ENCODE measurements at regions not wholly inside any gene's neighbourhood (a gene's known extent, or its start where the extent isn't known, plus 50 kb on each side); places are given as distances from the start of the nearest gene placed in this dataset.

DNA sequence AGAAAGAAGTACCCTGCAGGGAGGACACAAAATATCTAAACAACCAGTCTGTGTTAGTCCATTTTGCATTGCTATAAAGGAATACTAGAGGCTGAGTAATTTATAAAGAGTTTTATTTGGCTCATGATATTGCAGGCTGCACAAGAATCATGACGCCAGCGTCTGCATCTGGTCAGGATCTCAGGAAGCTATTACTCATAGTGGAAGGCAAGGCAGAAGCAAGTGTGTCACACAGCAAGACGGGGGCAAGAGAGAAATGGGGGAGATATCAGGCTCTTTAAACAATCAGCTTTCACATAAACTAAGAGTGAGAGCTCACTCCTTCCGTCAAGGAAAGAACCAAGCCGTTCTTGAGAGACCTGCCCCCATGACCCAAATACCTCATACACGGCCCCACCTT lies 614.8 kb downstream of the ZIC1 start (continued):
- no peak for TF ChIP-seq MEF2B (IDR thresholded peaks at IDR 0.05; ENCODE audit: partially characterized antibody, poor library complexity, severe bottlenecking)

DNA sequence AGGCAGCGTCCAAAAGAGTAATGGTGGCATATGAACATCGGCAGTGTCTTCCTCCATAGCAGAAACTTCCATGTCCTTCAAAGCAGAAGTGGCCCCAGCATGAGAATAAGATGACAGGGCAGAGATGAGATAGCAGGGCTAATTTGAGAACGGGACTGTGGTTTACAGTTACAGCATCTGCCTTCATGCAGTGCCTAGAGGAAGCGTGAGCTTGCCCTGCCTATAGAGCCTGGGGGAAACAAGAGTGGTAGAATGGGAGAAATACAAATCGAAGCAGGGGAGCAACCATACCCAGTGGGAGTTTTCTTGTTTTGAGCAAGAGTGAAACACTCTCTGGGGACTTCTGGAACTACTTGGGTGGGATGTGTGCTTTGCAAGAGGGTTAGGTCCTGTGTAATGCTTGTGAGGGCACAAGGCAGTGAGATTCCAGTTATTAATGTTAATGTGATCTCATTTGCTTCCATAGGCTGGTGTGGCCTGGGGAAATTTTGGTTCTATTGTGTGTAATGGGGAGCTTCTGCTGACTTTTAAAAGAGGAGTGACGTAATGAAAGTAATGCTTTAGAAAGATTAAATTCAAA lies 616.9 kb downstream of the ZIC1 start:
- ATAC-seq (peak; percentile 91), FAIRE-seq (no peak), DNase-seq (ENCODE audit: low read depth, low spot score) (no peak)
- POLR2A ChIA-PET: no interaction called here
- BruUV-seq (replicated peaks): no TSS peak
- no peaks in the 10 kb centered on the region for H3K9me3 ChIP-seq (replicated peaks; ENCODE audit: control insufficient read depth, insufficient read depth, low read length)
- intact Hi-C loops (cut with micrococcal nuclease; ENCODE audit: unreplicated experiment) (no loop called here), in situ Hi-C loops (cut with MboI) (no loop called here)
- WGBS (ENCODE audit: insufficient coverage, insufficient replicate concordance, low lambda C conversion rate, missing lambda C conversion rate): 32% methylated on average over 6 of the region's 6 CpGs
- no peaks in the 10 kb centered on the region for H4K20me1 ChIP-seq (ENCODE audit: control insufficient read depth, insufficient read depth)
- H3K36me3 ChIP-seq (ENCODE audit: control insufficient read depth in 2 of 2, insufficient read depth in 2 of 2, low read length in 1 of 2): no peaks in the 10 kb centered on the region
- no peak overlapping the region for H3K4me3 ChIP-seq
- no peak overlapping the region for H2AFZ ChIP-seq (ENCODE audit: control insufficient read depth, low read depth, low read length)
- CTCF ChIA-PET: interaction anchor here (1.0 to 1.9 kb wide), 2 partner anchors 48 to 52 kb away, joined by 3 to 4 read pairs; no protein-coding TSS in a partner anchor
- H3K79me2 ChIP-seq (ENCODE audit: control insufficient read depth, insufficient read depth, low read length): no peaks in the 10 kb centered on the region
- H3K4me2 ChIP-seq (ENCODE audit: control insufficient read depth, insufficient read depth): no peak overlapping the region
- H3K9ac ChIP-seq (ENCODE audit: control insufficient read depth, insufficient read depth, low read length): no peak overlapping the region
- H3K4me1 ChIP-seq (ENCODE audit: control insufficient read depth, insufficient read depth, low read length): no peaks in the 10 kb centered on the region
- SMC1A ChIA-PET (ENCODE audit: uncharacterized antibody, unreplicated experiment): interaction anchor here (0.8 to 2.1 kb wide), 2 partner anchors 11 to 53 kb away, joined by 3 to 6 read pairs; no protein-coding TSS in a partner anchor
- no peaks in the 10 kb centered on the region for H3K27me3 ChIP-seq (replicated peaks in 1 of 2; ENCODE audit: control insufficient read depth in 2 of 2, insufficient read depth in 2 of 2, low read length in 1 of 2)
- H3K27ac ChIP-seq (ENCODE audit: control insufficient read depth, insufficient read depth): no peak overlapping the region
- RAD21 ChIA-PET (ENCODE audit: unreplicated experiment): no interaction called here
- TF ChIP-seq SPI1 (IDR thresholded peaks at IDR 0.05; ENCODE audit: borderline replicate concordance, insufficient read depth, low read depth, low read length): peak; percentile 15; the same call in 1 of the 2 replicates
- TF ChIP-seq IKZF1 (conservative IDR thresholded peaks at IDR 0.05): no peak

DNA sequence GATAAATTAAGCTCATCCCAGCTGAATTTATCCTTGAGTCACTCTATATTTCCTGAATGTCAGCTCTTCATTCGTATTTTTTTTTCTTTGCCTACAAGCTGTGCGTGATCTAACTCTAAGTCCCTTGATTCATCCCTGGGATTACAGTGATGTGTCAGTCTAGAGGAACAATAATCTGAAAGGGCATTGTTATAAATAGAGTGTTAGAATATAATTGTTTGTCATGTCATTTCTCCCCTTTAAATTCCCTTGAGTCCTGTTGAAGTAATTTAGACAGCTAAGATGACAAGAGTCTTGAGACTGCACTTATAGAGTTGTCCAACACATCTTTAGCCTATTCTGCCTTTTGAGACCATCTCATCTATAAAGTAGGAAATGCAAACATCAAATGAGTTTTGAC lies 621.8 kb downstream of the ZIC1 start:
- no peak overlapping the region for H3K27ac ChIP-seq (ENCODE audit: control insufficient read depth, insufficient read depth)
- SMC1A ChIA-PET (ENCODE audit: uncharacterized antibody, unreplicated experiment): interaction anchor here (0.6 to 1.7 kb wide), 5 partner anchors 16 to 764 kb away, joined by 3 to 7 read pairs (median 4); no protein-coding TSS in a partner anchor
- no peak overlapping the region for H3K4me3 ChIP-seq
- H3K9me3 ChIP-seq (replicated peaks; ENCODE audit: control insufficient read depth, insufficient read depth, low read length): no peaks in the 10 kb centered on the region
- no peaks in the 10 kb centered on the region for H3K79me2 ChIP-seq (ENCODE audit: control insufficient read depth, insufficient read depth, low read length)
- no TSS peak for BruUV-seq (replicated peaks)
- H4K20me1 ChIP-seq (ENCODE audit: control insufficient read depth, insufficient read depth): no peaks in the 10 kb centered on the region
- no peaks in the 10 kb centered on the region for H3K27me3 ChIP-seq (replicated peaks in 1 of 2; ENCODE audit: control insufficient read depth in 2 of 2, insufficient read depth in 2 of 2, low read length in 1 of 2)
- ATAC-seq (no peak), FAIRE-seq (no peak), DNase-seq (ENCODE audit: low read depth, low spot score) (no peak)
- H3K36me3 ChIP-seq (ENCODE audit: control insufficient read depth in 2 of 2, insufficient read depth in 2 of 2, low read length in 1 of 2): no peaks in the 10 kb centered on the region
- no peaks in the 10 kb centered on the region for H3K4me1 ChIP-seq (ENCODE audit: control insufficient read depth, insufficient read depth, low read length)
- no peak overlapping the region for H3K4me2 ChIP-seq (ENCODE audit: control insufficient read depth, insufficient read depth)
- CTCF ChIA-PET: interaction anchor here (1.3 to 1.7 kb wide), 2 partner anchors 8 to 21 kb away, joined by 3 read pairs; no protein-coding TSS in a partner anchor
- no peak overlapping the region for H2AFZ ChIP-seq (ENCODE audit: control insufficient read depth, low read depth, low read length)
- no peak overlapping the region for H3K9ac ChIP-seq (ENCODE audit: control insufficient read depth, insufficient read depth, low read length)
- 18% methylated on average over 2 of the region's 2 CpGs for WGBS (ENCODE audit: insufficient coverage, insufficient replicate concordance, low lambda C conversion rate, missing lambda C conversion rate)
- RAD21 ChIA-PET (ENCODE audit: unreplicated experiment): no interaction called here
- POLR2A ChIA-PET: no interaction called here
- intact Hi-C loops (cut with micrococcal nuclease; ENCODE audit: unreplicated experiment): no loop called here
- in situ Hi-C loops (cut with MboI): no loop called here
- no peak for TF ChIP-seq MEF2A (IDR thresholded peaks at IDR 0.05; ENCODE audit: insufficient read depth, low read depth, low read length)
- TF ChIP-seq, protein P1, sequence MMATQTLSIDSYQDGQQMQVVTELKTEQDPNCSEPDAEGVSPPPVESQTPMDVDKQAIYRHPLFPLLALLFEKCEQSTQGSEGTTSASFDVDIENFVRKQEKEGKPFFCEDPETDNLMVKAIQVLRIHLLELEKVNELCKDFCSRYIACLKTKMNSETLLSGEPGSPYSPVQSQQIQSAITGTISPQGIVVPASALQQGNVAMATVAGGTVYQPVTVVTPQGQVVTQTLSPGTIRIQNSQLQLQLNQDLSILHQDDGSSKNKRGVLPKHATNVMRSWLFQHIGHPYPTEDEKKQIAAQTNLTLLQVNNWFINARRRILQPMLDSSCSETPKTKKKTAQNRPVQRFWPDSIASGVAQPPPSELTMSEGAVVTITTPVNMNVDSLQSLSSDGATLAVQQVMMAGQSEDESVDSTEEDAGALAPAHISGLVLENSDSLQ (IDR thresholded peaks at IDR 0.05): no peak
- no peak for TF ChIP-seq KAT2A (conservative IDR thresholded peaks at IDR 0.05; ENCODE audit: control insufficient read depth, low read depth, low read length)
- no peak for TF ChIP-seq HDAC2 (IDR thresholded peaks at IDR 0.05)
- TF ChIP-seq, protein P2, sequence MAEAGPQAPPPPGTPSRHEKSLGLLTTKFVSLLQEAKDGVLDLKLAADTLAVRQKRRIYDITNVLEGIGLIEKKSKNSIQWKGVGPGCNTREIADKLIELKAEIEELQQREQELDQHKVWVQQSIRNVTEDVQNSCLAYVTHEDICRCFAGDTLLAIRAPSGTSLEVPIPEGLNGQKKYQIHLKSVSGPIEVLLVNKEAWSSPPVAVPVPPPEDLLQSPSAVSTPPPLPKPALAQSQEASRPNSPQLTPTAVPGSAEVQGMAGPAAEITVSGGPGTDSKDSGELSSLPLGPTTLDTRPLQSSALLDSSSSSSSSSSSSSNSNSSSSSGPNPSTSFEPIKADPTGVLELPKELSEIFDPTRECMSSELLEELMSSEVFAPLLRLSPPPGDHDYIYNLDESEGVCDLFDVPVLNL (IDR thresholded peaks at IDR 0.05; ENCODE audit: low read depth, low read length): no peak
- TF ChIP-seq, protein P3, sequence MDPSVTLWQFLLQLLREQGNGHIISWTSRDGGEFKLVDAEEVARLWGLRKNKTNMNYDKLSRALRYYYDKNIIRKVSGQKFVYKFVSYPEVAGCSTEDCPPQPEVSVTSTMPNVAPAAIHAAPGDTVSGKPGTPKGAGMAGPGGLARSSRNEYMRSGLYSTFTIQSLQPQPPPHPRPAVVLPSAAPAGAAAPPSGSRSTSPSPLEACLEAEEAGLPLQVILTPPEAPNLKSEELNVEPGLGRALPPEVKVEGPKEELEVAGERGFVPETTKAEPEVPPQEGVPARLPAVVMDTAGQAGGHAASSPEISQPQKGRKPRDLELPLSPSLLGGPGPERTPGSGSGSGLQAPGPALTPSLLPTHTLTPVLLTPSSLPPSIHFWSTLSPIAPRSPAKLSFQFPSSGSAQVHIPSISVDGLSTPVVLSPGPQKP (IDR thresholded peaks at IDR 0.05; ENCODE audit: low read depth, low read length): no peak
- no peak for TF ChIP-seq NR2F1 (conservative IDR thresholded peaks at IDR 0.05)
- no peak for TF ChIP-seq NRF1 (conservative IDR thresholded peaks at IDR 0.05; ENCODE audit: low read depth, low read length)
- no peak for TF ChIP-seq EGR1 (IDR thresholded peaks at IDR 0.05; ENCODE audit: borderline replicate concordance in 1 of 2, low read depth in 2 of 2, low read length in 2 of 2)
- no peak for TF ChIP-seq SP1 (IDR thresholded peaks at IDR 0.05; ENCODE audit: low read depth, low read length)
